Neural cell (in vitro differentiated cells): ENCODE measurements at regions not wholly inside any gene's neighbourhood (a gene's known extent, or its start where the extent isn't known, plus 50 kb on each side); places are given as distances from the start of the nearest gene placed in this dataset.

Source experiments
- H2AFZ ChIP-seq: fragments of 200-600, 300-800 bp; sonication (generic), shearing (Covaris generic); 2 replicates; pipeline ENCODE4 v1.6.0; 2014; ENCODE audit warnings: low read depth, mild to moderate bottlenecking, antibody characterized with exemption, low read length, moderate library complexity
- H3F3A ChIP-seq: fragments of 200-600 bp; shearing (Covaris generic); 2 replicates; pipeline ENCODE4 v1.6.1; 2016; ENCODE audit warnings: mild to moderate bottlenecking, moderate library complexity, mixed read lengths, antibody characterized with exemption, low read length; ENCODE audit not compliant: insufficient read depth, poor library complexity, severe bottlenecking
- H3K27ac ChIP-seq: fragments of 200-600, 300-800 bp; sonication (generic), shearing (Covaris generic); 2 replicates; pipeline ENCODE4 v1.5.1; 2014; ENCODE audit warnings: mild to moderate bottlenecking, low read length, moderate library complexity
- H3K27me3 ChIP-seq: fragments of 300-800, 200-600 bp; sonication (generic), shearing (Covaris generic); 2 replicates; pipeline ENCODE4 v1.6.0; 2014; ENCODE audit warnings: mild to moderate bottlenecking, low read depth, low read length, moderate library complexity; ENCODE audit not compliant: insufficient read depth
- H3K36me3 ChIP-seq: fragments of 300-800, 200-600 bp; sonication (generic), shearing (Covaris generic); 2 replicates; pipeline ENCODE4 v1.5.1; 2014; ENCODE audit warnings: mild to moderate bottlenecking, antibody characterized with exemption, low read length, moderate library complexity; ENCODE audit not compliant: insufficient read depth
- H3K4me2 ChIP-seq: fragments of 300-800, 200-600 bp; sonication (generic), shearing (Covaris generic); 2 replicates; pipeline ENCODE4 v1.6.0; 2014; ENCODE audit warnings: mild to moderate bottlenecking, low read length
- H3K4me3 ChIP-seq: fragments of 300-800, 200-600 bp; sonication (generic), shearing (Covaris generic); 2 replicates; pipeline ENCODE4 v1.5.1; 2014; ENCODE audit warnings: mild to moderate bottlenecking, low read length, moderate library complexity
- H3K79me2 ChIP-seq: fragments of 200-600 bp; shearing (Covaris generic); replicated peaks from 2 replicates; pipeline ENCODE4 v1.6.0; 2014; ENCODE audit warnings: mild to moderate bottlenecking, low read length, moderate library complexity; ENCODE audit not compliant: insufficient read depth
- H3K9ac ChIP-seq: fragments of 300-800, 200-600 bp; sonication (generic), shearing (Covaris generic); 2 replicates; pipeline ENCODE4 v1.6.1; 2016; ENCODE audit warnings: mild to moderate bottlenecking, low read length, mixed read lengths
- H3K9me2 ChIP-seq: fragments of 200-600 bp; shearing (Covaris generic); 2 replicates; pipeline ENCODE4 v1.6.1; 2016; ENCODE audit warnings: mild to moderate bottlenecking, low read length, mixed read lengths; ENCODE audit not compliant: insufficient read depth
- H3K9me3 ChIP-seq: fragments of 200-600, 300-800 bp; sonication (generic), shearing (Covaris generic); 2 replicates; pipeline ENCODE4 v1.6.1; 2016; ENCODE audit warnings: mild to moderate bottlenecking, mixed run types, low read length, moderate library complexity, mixed read lengths
- H4K20me1 ChIP-seq: fragments of 200-600 bp; shearing (Covaris generic); 2 replicates; pipeline ENCODE4 v1.6.1; 2016; ENCODE audit warnings: mild to moderate bottlenecking, mixed run types; ENCODE audit not compliant: insufficient read depth
- EP300 ChIP-seq: fragments of 450-650 bp; conservative IDR thresholded peaks from 2 replicates; pipeline ENCODE4 v1.6.1; 2014; ENCODE audit warnings: antibody characterized with exemption, mild to moderate bottlenecking, moderate library complexity; ENCODE audit not compliant: poor library complexity, severe bottlenecking
- EZH2 ChIP-seq: fragments of 200-600, 300-800 bp; shearing (Covaris generic), sonication (generic); IDR thresholded peaks from 2 replicates; pipeline ENCODE4 v1.6.1; 2014; ENCODE audit warnings: antibody characterized with exemption, low read length, borderline replicate concordance, mild to moderate bottlenecking; ENCODE audit not compliant: insufficient read depth, poor library complexity, severe bottlenecking
- MXI1 ChIP-seq: fragments of 450-650 bp; conservative IDR thresholded peaks from 2 replicates; pipeline ENCODE4 v1.6.1; 2014; ENCODE audit warnings: antibody characterized with exemption, mild to moderate bottlenecking; ENCODE audit not compliant: poor library complexity, severe bottlenecking
- POLR2AphosphoS5 ChIP-seq: IDR thresholded peaks from 2 replicates; pipeline ENCODE4 v1.6.1; 2012
- RAD21 ChIP-seq: fragments of 450-650 bp; conservative IDR thresholded peaks from 2 replicates; pipeline ENCODE4 v1.6.1; 2014; ENCODE audit warnings: antibody characterized with exemption, mild to moderate bottlenecking, moderate library complexity
- SMC3 ChIP-seq: fragments of 450-650 bp; conservative IDR thresholded peaks from 2 replicates; pipeline ENCODE4 v1.6.1; 2014; ENCODE audit warnings: antibody characterized with exemption, mild to moderate bottlenecking, moderate library complexity; ENCODE audit not compliant: poor library complexity
- TAF1 ChIP-seq: IDR thresholded peaks from 2 replicates; pipeline ENCODE4 v1.6.1; 2012; ENCODE audit warnings: low read depth
- TF ChIP-seq, protein P1 (sequence below): IDR thresholded peaks from 2 replicates; pipeline ENCODE4 v1.6.1; 2012; ENCODE audit warnings: borderline replicate concordance
- TF ChIP-seq, protein P2 (sequence below): fragments of 450-650 bp; IDR thresholded peaks from 2 replicates; pipeline ENCODE4 v1.5.1; 2014; ENCODE audit warnings: antibody characterized with exemption, mild to moderate bottlenecking, moderate library complexity; ENCODE audit not compliant: poor library complexity, severe bottlenecking

DNA sequence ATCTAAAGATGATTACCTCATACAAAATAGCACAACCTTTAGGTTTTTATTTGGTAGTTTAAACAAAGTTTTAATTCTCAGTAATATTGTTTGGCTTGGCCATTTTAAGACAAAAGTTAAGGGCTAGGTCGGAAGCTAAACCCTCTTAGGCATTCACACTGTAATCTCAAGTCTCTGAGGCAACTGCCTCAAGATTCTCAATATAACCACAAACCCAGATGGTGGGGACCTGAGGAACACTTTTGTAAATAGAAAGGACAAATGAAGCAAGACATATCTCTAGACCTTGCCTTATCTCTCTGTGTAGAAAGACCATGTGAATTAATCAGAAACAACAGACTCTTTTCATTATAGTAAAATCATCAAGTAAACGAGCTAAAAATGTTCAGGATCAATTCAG lies 500.2 kb upstream of the CDH6 start:
- Histone ChIP-seq H4K20me1 (no peaks in the 10 kb centered on the region), H3F3A (no peaks in the 10 kb centered on the region), H3K36me3 (no peaks in the 10 kb centered on the region), H3K79me2 (no peaks in the 10 kb centered on the region), H3K27ac (no peak overlapping the region), H3K9me2 (no peaks in the 10 kb centered on the region), H3K9me3 (no peaks in the 10 kb centered on the region), H3K9ac (no peak overlapping the region), H3K27me3 (no peaks in the 10 kb centered on the region), H3K4me2 (no peak overlapping the region), H2AFZ (no peak overlapping the region), H3K4me3 (no peak overlapping the region)
- TF ChIP-seq, protein P1, sequence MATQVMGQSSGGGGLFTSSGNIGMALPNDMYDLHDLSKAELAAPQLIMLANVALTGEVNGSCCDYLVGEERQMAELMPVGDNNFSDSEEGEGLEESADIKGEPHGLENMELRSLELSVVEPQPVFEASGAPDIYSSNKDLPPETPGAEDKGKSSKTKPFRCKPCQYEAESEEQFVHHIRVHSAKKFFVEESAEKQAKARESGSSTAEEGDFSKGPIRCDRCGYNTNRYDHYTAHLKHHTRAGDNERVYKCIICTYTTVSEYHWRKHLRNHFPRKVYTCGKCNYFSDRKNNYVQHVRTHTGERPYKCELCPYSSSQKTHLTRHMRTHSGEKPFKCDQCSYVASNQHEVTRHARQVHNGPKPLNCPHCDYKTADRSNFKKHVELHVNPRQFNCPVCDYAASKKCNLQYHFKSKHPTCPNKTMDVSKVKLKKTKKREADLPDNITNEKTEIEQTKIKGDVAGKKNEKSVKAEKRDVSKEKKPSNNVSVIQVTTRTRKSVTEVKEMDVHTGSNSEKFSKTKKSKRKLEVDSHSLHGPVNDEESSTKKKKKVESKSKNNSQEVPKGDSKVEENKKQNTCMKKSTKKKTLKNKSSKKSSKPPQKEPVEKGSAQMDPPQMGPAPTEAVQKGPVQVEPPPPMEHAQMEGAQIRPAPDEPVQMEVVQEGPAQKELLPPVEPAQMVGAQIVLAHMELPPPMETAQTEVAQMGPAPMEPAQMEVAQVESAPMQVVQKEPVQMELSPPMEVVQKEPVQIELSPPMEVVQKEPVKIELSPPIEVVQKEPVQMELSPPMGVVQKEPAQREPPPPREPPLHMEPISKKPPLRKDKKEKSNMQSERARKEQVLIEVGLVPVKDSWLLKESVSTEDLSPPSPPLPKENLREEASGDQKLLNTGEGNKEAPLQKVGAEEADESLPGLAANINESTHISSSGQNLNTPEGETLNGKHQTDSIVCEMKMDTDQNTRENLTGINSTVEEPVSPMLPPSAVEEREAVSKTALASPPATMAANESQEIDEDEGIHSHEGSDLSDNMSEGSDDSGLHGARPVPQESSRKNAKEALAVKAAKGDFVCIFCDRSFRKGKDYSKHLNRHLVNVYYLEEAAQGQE, result no peak
- TF ChIP-seq MXI1 (no peak), SMC3 (no peak), EZH2 (no peak), EP300 (no peak), RAD21 (no peak)
- TF ChIP-seq, protein P2, sequence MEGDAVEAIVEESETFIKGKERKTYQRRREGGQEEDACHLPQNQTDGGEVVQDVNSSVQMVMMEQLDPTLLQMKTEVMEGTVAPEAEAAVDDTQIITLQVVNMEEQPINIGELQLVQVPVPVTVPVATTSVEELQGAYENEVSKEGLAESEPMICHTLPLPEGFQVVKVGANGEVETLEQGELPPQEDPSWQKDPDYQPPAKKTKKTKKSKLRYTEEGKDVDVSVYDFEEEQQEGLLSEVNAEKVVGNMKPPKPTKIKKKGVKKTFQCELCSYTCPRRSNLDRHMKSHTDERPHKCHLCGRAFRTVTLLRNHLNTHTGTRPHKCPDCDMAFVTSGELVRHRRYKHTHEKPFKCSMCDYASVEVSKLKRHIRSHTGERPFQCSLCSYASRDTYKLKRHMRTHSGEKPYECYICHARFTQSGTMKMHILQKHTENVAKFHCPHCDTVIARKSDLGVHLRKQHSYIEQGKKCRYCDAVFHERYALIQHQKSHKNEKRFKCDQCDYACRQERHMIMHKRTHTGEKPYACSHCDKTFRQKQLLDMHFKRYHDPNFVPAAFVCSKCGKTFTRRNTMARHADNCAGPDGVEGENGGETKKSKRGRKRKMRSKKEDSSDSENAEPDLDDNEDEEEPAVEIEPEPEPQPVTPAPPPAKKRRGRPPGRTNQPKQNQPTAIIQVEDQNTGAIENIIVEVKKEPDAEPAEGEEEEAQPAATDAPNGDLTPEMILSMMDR, result no peak

DNA sequence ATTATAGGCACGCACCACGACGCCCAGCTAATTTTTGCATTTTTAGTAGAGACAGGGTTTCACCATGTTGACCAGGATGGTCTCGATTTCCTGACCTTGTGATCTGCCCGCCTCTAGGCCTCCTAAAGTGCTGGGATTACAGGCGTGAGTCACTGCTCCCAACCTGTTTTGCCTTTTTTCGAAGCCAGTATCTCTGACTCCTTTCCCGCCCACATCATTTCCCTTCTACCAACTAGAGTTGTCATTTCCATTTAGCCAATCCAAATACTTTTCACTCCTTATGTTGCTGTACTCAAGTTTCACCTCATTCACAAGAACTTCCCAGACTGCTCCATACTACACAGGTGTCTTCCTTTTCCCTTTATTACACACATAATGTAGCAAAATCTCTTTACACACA lies 502.6 kb upstream of the CDH6 start:
- Histone ChIP-seq H3K9me3 (no peaks in the 10 kb centered on the region), H3K79me2 (no peaks in the 10 kb centered on the region), H3K36me3 (no peaks in the 10 kb centered on the region), H3K4me3 (no peak overlapping the region), H3K27me3 (no peaks in the 10 kb centered on the region), H3F3A (no peaks in the 10 kb centered on the region), H3K27ac (no peak overlapping the region), H4K20me1 (no peaks in the 10 kb centered on the region), H3K4me2 (no peak overlapping the region), H2AFZ (no peak overlapping the region), H3K9me2 (no peaks in the 10 kb centered on the region), H3K9ac (no peak overlapping the region)
- TF ChIP-seq EP300 (no peak), SMC3 (no peak), POLR2AphosphoS5 (no peak), EZH2 (no peak), TAF1 (no peak), MXI1 (no peak), RAD21 (no peak)
- TF ChIP-seq, protein P1, result no peak
- TF ChIP-seq, protein P2, result no peak
